HG02588 (cell line): ENCODE measurements at regions not wholly inside any gene's neighbourhood (a gene's known extent, or its start where the extent isn't known, plus 50 kb on each side); places are given as distances from the start of the nearest gene placed in this dataset.
"Not testable (repeated sequence)": the region's sequence is repeated elsewhere in the genome, so short reads cannot be mapped to it uniquely, and the experiment has no call there.

ENCODE experiments used
- ATAC-seq: cut with Tn5 transposase; IDR thresholded peaks from one replicate; pipeline ENCODE4 v1.9.1; 2021; ENCODE audit warnings: mild to moderate bottlenecking, moderate library complexity; ENCODE audit not compliant: unreplicated experiment

DNA sequence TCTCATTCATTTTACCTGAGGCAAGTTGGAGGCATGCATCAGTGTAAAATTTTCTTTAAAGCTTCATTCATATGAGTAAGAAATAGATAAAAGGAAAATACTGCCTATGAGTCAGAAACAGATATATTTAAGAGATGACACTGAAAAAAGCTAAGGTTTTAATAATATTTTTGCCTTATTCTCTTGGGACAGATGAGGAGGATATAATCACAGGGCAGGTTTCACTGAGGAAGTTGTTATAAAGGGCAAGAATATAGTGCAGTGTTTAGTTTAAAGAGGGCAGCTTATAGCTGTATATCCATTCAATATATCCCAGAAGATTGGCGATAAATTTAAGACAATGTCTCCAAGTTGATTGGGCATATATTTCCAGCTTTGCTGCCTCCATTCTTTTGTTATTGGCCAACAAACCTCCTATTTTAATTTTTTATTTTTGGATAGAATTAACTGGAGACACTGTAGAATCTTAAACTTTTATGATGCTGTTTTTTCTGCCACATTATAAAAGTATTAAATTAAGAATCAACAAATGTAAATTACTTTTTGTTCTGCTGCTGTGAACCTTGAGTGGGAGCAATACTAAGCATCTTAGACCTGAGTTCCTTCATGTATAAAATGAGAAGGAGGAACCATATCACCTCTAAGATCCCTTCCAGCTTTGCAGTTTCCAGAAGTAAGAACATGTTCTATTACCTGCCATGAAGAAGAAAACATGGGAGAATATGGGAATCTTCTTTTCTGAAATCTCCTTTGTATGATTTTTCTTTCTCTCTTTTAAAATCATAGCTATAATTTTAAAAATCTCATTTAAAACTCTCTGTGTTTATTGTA is 171.6 kb downstream of the S1PR1 start:
- ATAC-seq = peak; percentile 10

- ATAC-seq = no peak
Measured at GRCh38 chr1:101409102-101409501, 172.3 kb downstream of the S1PR1 start.

DNA sequence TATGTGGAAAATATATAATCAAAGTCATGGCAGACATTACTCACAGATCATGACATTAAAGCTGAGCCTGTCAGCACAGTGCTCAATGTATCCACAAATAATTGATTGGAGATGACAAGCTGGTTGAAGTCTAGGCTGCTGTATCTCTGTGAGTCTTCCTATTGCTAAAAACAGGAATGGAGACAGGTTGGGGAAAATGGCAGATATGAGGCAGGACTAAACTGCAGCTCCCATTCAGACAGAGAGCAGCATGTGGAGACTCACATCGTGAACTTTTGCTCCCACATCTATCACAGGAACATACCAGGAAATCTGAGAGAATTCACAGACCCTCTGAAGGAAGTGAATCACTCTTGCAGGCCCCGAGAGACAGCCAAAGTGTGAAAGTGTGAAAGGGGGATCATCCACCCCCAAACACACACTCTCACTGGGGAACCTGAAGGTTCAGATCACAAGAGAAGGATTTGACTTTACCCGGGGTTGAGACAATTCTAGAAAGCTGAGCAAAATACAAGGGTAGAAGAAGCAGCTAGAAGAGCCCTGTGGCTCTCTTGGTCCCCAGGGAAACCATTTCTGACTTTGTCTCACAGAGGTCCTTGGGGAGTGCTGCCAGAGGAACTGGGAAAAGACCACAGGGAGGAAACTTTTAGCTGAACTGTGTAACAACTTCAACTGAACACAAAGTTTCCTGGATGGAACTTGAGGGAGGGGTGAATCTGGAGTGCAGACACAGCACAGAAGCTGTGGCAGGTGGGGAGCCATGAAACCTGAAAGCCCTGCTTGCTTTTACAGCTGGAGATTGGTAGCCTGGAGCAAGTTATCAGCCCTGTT is 173.4 kb downstream of the S1PR1 start:
- ATAC-seq = peak; percentile 40

- no peak for ATAC-seq
Measured at GRCh38 chr1:101420406-101420805, 183.6 kb downstream of the S1PR1 start.

DNA sequence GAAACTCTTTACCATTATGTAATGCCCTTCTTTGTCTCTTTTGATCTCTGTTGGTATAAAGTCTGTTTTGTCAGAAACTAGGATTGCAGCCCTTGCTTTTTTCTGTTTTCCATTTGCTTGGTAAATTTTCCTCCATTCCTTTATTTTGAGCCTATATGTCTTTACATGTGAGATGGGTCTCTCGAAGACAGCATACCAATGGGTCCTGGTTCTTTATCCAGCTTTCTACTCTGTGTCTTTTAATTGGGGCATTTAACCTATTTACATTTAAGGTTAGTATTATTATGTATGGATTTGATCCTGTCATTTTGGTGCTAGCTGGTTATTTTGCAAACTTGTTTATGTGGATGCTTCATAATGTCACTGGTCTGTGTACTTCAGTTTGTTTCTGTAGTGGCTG is 191.3 kb downstream of the S1PR1 start:
- ATAC-seq = not testable (repeated sequence)

- ATAC-seq = no peak
Measured at GRCh38 chr1:101428562-101428961, 191.7 kb downstream of the S1PR1 start.

DNA sequence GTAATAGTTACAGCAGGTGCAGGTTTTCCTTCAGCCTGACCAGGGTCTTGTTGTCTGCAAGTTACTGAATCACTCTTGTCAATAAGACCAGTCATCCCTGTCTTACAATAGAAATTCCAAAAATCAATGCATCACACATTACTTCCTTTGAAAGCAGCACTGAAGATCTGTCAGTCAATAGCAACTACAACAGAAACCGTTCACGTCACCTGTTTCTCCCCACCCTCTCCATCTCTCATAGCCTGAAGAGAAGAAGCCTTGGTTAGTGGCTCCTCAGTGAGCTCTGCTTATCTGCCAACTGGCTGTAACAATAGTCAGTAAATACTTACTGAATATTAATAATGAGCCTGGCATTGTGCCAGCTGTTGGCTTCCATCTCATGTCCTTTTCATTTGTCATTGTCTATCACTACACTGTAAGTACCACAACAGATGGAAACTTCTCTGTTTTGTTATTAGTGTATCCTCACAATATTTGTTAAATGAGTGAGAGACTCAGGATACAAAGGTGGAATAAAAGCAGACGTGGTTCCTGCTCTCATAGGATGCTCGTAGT is 195.2 kb downstream of the S1PR1 start:
- ATAC-seq = no peak

GRCh38 chr1:101435831-101436511 is 199.2 kb downstream of the S1PR1 start:
- ATAC-seq = peak; percentile 67

GRCh38 chr1:101437800-101438199 is 201.0 kb downstream of the S1PR1 start:
- ATAC-seq = no peak

- ATAC-seq = peak; percentile 54
Measured at GRCh38 chr1:101438359-101438758, 201.5 kb downstream of the S1PR1 start.

- ATAC-seq = no peak
Measured at GRCh38 chr1:101440485-101440884, 203.7 kb downstream of the S1PR1 start.

DNA sequence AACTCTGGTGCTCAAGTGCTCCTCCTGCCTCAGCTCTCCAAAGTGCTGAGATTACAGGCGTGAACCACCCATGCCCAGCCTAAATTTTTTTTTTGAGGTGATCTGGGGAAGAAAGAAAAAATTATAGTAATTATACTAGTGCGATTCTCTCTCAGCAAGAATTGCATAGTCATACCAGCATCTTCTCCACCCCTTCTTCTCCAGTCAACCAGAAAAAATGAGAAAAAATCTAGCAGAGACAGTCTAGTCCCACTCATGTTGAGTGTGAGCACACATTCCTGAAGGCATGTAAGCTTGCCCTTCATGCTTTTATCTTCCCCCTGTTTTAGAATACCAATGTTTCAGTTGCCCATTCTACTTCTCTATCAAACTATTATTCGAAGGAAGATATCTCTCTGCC is 207.6 kb downstream of the S1PR1 start:
- no peak for ATAC-seq

GRCh38 chr1:101444873-101445618 is 208.2 kb downstream of the S1PR1 start:
- no peak for ATAC-seq

DNA sequence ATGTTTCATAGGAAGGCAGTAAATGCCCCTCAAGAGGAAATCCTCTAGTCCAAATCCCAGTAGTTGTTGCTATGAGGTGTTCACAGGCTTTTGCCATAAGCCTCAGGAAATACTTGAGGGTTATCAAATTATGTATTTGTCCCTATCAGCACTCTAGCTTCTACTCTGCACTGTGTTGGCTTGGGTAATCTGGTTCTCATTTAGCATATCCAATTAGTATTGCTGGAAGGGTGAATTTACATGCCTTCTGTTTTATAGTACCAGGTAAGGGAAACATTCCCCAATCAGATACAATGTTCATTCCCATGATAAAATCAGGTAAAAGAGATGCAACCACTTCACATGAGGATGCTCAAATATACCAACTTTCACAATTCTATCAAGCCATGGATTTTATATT is 211.2 kb downstream of the S1PR1 start:
- ATAC-seq = no peak

GRCh38 chr1:101450691-101451090 is 213.9 kb downstream of the S1PR1 start:
- not testable (repeated sequence) for ATAC-seq

- peak; percentile 53 for ATAC-seq
Measured at GRCh38 chr1:101451888-101452287, 215.1 kb downstream of the S1PR1 start.

DNA sequence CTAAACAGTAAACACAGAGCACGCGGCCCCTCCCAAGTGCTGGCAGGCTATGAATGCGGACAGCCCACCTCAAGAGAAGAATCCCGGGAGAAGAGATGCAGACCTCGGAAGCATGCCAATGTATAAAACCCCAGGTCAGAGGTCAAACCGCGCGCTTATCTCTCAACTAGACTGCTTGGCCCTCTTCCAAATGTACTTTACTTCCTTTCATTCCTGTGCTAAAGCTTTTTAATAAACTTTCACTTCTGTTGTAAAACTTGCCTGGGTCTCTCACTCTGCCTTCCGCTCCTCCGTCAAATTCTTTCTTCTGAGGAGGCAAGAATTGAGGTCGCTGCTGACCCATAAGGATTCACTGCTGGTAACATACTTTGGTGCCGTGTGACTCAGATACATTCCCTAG is 216.0 kb downstream of the S1PR1 start:
- no peak for ATAC-seq

- ATAC-seq = peak; percentile 53
Measured at GRCh38 chr1:101453844-101454243, 217.0 kb downstream of the S1PR1 start.

GRCh38 chr1:101455166-101455565 is 218.3 kb downstream of the S1PR1 start:
- no peak for ATAC-seq

- no peak for ATAC-seq
Measured at GRCh38 chr1:101460739-101461138, 223.9 kb downstream of the S1PR1 start.
